GM10266 (cell line): ENCODE measurements at regions not wholly inside any gene's neighbourhood (a gene's known extent, or its start where the extent isn't known, plus 50 kb on each side); places are given as distances from the start of the nearest gene placed in this dataset.

Experiments used
- DNase-seq: peaks from one replicate; pipeline ENCODE4 v3.0.0; 2012; ENCODE audit errors: extremely low spot score
- TF ChIP-seq, protein P1 (sequence below): IDR thresholded peaks from 2 replicates; pipeline ENCODE4 v1.5.1; 2012; ENCODE audit warnings: mild to moderate bottlenecking, low read depth; ENCODE audit not compliant: control insufficient read depth, insufficient read depth; ENCODE audit errors: missing control alignments

DNA sequence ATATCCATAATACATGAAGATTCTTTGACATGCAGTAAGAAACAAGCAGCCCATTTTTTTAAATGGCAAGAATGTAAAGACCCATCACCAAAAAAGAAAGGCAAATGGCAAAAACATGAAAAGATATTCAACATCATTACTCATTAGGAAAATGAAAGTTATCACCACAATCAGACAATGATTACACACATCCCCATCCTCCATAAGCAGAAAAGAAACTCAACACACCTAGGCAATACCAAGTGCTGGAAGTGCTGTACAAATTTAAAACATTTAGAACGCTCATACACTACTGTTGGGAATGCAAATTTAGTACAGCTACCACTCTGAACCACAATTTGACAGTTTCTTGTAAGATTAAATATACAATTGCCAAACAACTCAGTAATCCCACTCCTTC, 466.7 kb downstream of the ACTL7B start:
- TF ChIP-seq, protein P1, sequence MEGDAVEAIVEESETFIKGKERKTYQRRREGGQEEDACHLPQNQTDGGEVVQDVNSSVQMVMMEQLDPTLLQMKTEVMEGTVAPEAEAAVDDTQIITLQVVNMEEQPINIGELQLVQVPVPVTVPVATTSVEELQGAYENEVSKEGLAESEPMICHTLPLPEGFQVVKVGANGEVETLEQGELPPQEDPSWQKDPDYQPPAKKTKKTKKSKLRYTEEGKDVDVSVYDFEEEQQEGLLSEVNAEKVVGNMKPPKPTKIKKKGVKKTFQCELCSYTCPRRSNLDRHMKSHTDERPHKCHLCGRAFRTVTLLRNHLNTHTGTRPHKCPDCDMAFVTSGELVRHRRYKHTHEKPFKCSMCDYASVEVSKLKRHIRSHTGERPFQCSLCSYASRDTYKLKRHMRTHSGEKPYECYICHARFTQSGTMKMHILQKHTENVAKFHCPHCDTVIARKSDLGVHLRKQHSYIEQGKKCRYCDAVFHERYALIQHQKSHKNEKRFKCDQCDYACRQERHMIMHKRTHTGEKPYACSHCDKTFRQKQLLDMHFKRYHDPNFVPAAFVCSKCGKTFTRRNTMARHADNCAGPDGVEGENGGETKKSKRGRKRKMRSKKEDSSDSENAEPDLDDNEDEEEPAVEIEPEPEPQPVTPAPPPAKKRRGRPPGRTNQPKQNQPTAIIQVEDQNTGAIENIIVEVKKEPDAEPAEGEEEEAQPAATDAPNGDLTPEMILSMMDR = no peak
- DNase-seq = no peak

DNA sequence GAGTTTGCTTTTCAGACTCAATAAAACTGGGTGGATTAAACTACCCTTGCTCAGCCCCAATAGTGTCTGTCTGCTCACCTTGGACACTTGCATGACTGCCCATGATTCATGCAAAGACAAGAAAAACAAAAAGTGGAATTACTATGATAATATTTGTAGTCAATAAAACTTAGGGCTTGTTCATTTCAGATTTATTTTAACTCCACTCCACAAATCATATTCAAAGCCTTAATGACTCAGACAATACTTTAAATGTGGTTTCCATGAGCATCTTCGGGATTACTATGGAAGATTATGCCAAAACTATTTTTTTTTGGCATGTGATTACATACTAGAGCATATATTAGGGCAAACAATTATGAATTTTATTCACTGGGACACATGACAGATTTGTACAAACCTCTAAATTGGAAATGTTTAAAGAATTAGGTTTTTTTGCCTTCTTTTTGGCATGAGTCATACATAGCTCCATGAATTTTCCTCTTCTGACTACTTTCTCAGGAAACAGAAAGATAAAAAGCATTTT, 468.9 kb downstream of the ACTL7B start:
- no peak for DNase-seq
- TF ChIP-seq, protein P1 = no peak

DNA sequence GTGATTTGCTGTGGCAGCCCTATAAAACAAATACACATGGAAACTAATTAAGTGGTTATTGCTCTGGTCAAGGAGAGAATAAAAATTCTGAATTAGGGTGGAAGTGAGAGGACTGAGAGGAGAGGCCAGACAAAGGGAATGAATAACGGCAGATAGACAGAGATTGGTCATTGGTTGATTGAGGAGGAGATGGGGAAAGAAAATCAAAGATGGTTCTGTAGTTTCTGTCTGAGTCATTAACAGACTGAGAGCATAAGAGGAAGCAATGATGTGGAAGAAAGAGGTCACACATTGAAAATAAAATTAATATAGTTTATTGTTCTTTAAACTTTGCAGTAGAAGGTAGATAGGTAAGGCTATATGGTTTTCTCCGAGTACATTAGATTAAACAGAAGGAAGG, 469.8 kb downstream of the ACTL7B start:
- no peak for DNase-seq

DNA sequence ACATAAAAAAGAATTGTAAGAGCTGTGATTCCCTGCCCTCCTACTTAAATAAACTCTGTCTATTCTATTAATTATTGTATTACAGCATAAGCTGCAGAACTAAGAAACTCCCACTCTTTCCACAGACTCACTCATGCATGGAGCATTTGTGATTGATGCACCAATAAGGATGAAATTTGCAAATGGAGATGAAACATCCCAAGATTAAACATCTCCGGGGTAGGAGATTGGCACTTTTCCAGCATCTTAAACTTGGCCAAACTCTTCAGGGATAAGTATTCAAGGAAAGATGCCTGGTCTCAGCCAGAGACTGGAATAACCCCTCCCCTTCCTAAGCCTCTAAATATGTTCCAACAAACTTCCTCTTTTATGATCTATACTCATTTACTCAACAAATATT, 472.0 kb downstream of the ACTL7B start:
- no peak for DNase-seq
- TF ChIP-seq, protein P1 = no peak

More for the DNA sequence above, 469.8 kb downstream of the ACTL7B start:
- TF ChIP-seq, protein P1 = no peak

DNA sequence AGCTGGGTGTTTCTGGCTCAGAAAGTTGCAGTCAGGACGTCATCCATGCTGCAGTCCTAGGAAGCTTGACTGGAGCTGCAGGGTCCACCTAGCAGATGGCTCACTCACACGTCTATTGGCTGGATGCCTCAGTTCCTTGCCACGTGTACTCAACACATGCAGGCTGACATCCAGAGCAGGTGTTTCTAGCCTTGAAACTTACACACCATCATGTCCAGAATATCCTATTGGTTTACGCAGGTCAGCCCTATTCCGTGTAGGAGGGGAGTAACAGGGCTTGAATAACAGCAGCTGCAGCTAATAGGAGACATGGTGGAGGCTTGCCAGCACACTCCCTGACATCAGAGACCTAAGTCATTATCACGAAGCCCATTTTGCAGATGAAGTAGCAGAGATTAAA, 473.5 kb downstream of the ACTL7B start:
- TF ChIP-seq, protein P1 = no peak
- no peak for DNase-seq

DNA sequence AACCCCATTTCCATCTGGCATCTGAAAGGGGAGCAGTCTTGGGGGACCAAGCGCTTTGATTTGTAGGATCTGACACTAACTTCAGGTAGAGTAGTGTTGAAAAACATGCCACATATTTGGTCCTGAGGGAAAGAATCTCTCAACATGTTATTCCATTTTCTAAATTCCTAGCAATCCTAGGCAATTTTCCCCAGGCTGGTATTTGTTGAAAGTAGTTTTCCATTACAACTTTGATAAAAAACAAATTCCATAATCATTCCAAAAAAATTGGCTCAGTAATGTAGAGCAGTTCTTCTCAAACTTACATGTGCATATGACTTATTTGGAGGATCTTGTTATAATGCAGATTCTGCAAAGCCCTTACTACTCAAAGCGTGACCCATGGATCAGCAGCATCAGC, 477.9 kb downstream of the ACTL7B start:
- no peak for DNase-seq
- TF ChIP-seq, protein P1 = no peak

DNA sequence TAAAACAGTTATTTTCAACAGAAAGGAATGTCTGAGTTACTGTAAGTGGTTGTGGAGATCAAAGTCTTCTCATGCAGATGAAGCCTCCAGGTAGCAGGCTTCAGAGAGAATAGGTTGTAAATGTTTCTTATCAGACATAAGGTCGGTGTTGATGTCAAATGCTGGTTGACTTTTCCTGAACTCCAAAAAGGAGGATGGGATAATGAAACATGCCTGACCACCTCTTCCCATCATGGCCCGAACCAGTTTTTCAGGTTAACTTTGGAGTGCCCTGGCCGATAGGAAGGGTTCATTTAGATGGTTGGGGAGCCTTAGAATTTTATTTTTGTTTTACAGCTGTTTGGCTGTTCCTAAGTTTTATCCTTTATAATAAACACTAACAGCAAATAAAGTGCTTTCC, 478.4 kb downstream of the ACTL7B start:
- DNase-seq = no peak
- TF ChIP-seq, protein P1 = no peak
